WTC11 (cell line): ENCODE measurements at regions not wholly inside any gene's neighbourhood (a gene's known extent, or its start where the extent isn't known, plus 50 kb on each side); places are given as distances from the start of the nearest gene placed in this dataset.

Experiments used
- ATAC-seq: fragments of 200-7000 bp; cut with Tn5 transposase; 2 replicates; pipeline ENCODE4 v1.10.0; 2021; ENCODE audit warnings: mild to moderate bottlenecking, moderate library complexity
- CTCF ChIA-PET: fragments of 300-600 bp; sonication (Branson Sonifier 250); formaldehyde crosslinking; loops from one replicate; lab custom pipeline; 2021; ENCODE audit warnings: antibody characterized with exemption; lab: Charles Lee
- POLR2A ChIA-PET: fragments of 350-600 bp; sonication (Branson Sonifier 250); formaldehyde crosslinking; loops from one replicate; lab custom pipeline; 2021; ENCODE audit warnings: antibody characterized with exemption; lab: Charles Lee
- DNase-seq: peaks from one replicate; pipeline ENCODE4 v3.0.0; 2021; ENCODE audit warnings: low spot score
- H3K27ac Mint-ChIP-seq: 2 replicates; pipeline ENCODE4 v1.8.0; 2021; ENCODE audit warnings: mixed read lengths
- H3K27me3 Mint-ChIP-seq: 2 replicates; pipeline ENCODE4 v1.8.0; 2021; ENCODE audit warnings: low read depth, mild to moderate bottlenecking, moderate library complexity, mixed read lengths
- H3K36me3 Mint-ChIP-seq: 2 replicates; pipeline ENCODE4 v1.8.0; 2021; ENCODE audit warnings: mixed read lengths
- H3K4me1 Mint-ChIP-seq: 2 replicates; pipeline ENCODE4 v1.8.0; 2022; ENCODE audit warnings: mixed read lengths
- H3K4me3 Mint-ChIP-seq: 2 replicates; pipeline ENCODE4 v1.8.0; 2021; ENCODE audit warnings: mild to moderate bottlenecking, moderate library complexity, mixed read lengths
- H3K9me3 Mint-ChIP-seq: 2 replicates; pipeline ENCODE4 v1.8.0; 2021; ENCODE audit warnings: mixed read lengths
- E2F4 ChIP-seq: sonication (generic); formaldehyde crosslinking; IDR thresholded peaks from 2 replicates; pipeline ENCODE4 v1.8.1; 2022; ENCODE audit warnings: low read depth, mild to moderate bottlenecking, moderate library complexity, missing genetic modification reagents, borderline replicate concordance
- ETV6 ChIP-seq: sonication (generic); formaldehyde crosslinking; IDR thresholded peaks from 2 replicates; pipeline ENCODE4 v1.8.1; 2022; ENCODE audit warnings: mild to moderate bottlenecking, missing genetic modification reagents
- FOXK1 ChIP-seq: sonication (generic); formaldehyde crosslinking; IDR thresholded peaks from 2 replicates; pipeline ENCODE4 v1.8.0; 2022; ENCODE audit warnings: mild to moderate bottlenecking, moderate library complexity, missing genetic modification reagents
- HMGA2 ChIP-seq: fragments of 250-450 bp; sonication (Bioruptor Pico); IDR thresholded peaks from 2 replicates; pipeline ENCODE4 v1.4.0; 2021; ENCODE audit warnings: mild to moderate bottlenecking, moderate library complexity
- HMGXB4 ChIP-seq: sonication (generic); formaldehyde crosslinking; IDR thresholded peaks from 2 replicates; pipeline ENCODE4 v1.8.1; 2023; ENCODE audit warnings: mild to moderate bottlenecking, moderate library complexity, missing genetic modification reagents
- MAX ChIP-seq: sonication (generic); formaldehyde crosslinking; IDR thresholded peaks from 2 replicates; pipeline ENCODE4 v1.8.0; 2022; ENCODE audit warnings: mild to moderate bottlenecking, missing genetic modification reagents
- MXD4 ChIP-seq: fragments of 250-450 bp; sonication (Bioruptor Pico); IDR thresholded peaks from 2 replicates; pipeline ENCODE4 v1.8.0; 2021; ENCODE audit warnings: mild to moderate bottlenecking, moderate library complexity, borderline replicate concordance
- RELA ChIP-seq: sonication (generic); formaldehyde crosslinking; IDR thresholded peaks from 2 replicates; pipeline ENCODE4 v1.8.1; 2022; ENCODE audit warnings: missing genetic modification reagents, mild to moderate bottlenecking, borderline replicate concordance
- STAT6 ChIP-seq: sonication (generic); formaldehyde crosslinking; conservative IDR thresholded peaks from 2 replicates; pipeline ENCODE4 v1.8.1; 2023; ENCODE audit warnings: mild to moderate bottlenecking, low read depth, missing genetic modification reagents, moderate library complexity
- ZNF416 ChIP-seq: fragments of 250-450 bp; sonication (Bioruptor Pico); IDR thresholded peaks from 2 replicates; pipeline ENCODE4 v1.9.0; 2021; ENCODE audit warnings: mild to moderate bottlenecking, inconsistent platforms
- ZNF425 ChIP-seq: fragments of 250-450 bp; sonication (Bioruptor Pico); conservative IDR thresholded peaks from 2 replicates; pipeline ENCODE4 v1.9.0; 2021; ENCODE audit warnings: mild to moderate bottlenecking

- TF ChIP-seq E2F4 (CRISPR knock-in tag), result no peak
- no peak for TF ChIP-seq ETV6 (CRISPR knock-in tag)
- no peak for TF ChIP-seq STAT6
Observed at GRCh38 chr15:55031727-55032126, 165.0 kb downstream of the RSL24D1 start (continued).

- ChIA-PET CTCF (no interaction called here), POLR2A (no interaction called here)
- no peak for ATAC-seq
- no peaks in the 10 kb centered on the region for H3K36me3 Mint-ChIP-seq
- no peaks in the 10 kb centered on the region for H3K9me3 Mint-ChIP-seq
- no peaks in the 10 kb centered on the region for H3K4me1 Mint-ChIP-seq
- no peak overlapping the region for H3K4me3 Mint-ChIP-seq
- H3K27me3 Mint-ChIP-seq, result no peaks in the 10 kb centered on the region
- peak; percentile 33; the same call in 1 of the 2 replicates for TF ChIP-seq HMGA2 (CRISPR knock-in tag)
- TF ChIP-seq ZNF416 (CRISPR knock-in tag), result no peak
- TF ChIP-seq, all 79 proteins: peak for 1
- DNase-seq, result no peak
- H3K27ac Mint-ChIP-seq, result no peak overlapping the region
Observed at GRCh38 chr15:55026381-55026780, 170.4 kb downstream of the RSL24D1 start.

GRCh38 chr15:55017635-55018034, 179.1 kb downstream of the RSL24D1 start:
- CTCF ChIA-PET, result no interaction called here

More at GRCh38 chr15:55017635-55018034, 179.1 kb downstream of the RSL24D1 start:
- Mint-ChIP-seq H3K4me1 (peaks cover 6% of the 10 kb centered on the region; the same call in 1 of the 2 replicates), H3K27me3 (no peaks in the 10 kb centered on the region), H3K4me3 (no peak overlapping the region), H3K36me3 (no peaks in the 10 kb centered on the region), H3K9me3 (no peaks in the 10 kb centered on the region), H3K27ac (no peak overlapping the region)
- ATAC-seq (no peak), DNase-seq (no peak)
- POLR2A ChIA-PET, result interaction anchor here (0.7 kb wide), 1 partner anchor 1451 kb away, joined by 7 read pairs; no protein-coding TSS in a partner anchor
- no peak for TF ChIP-seq MAX (CRISPR knock-in tag)
- no peak for TF ChIP-seq FOXK1 (CRISPR knock-in tag)
- TF ChIP-seq HMGXB4 (CRISPR knock-in tag), result no peak
- TF ChIP-seq RELA (CRISPR knock-in tag), result no peak
- no peak for TF ChIP-seq ZNF425 (CRISPR knock-in tag)
- TF ChIP-seq MXD4 (CRISPR knock-in tag), result no peak
